H1 (cell line): ENCODE measurements at regions not wholly inside any gene's neighbourhood (a gene's known extent, or its start where the extent isn't known, plus 50 kb on each side); places are given as distances from the start of the nearest gene placed in this dataset.

Experiments used
- CTCF ChIA-PET: fragments of 300-600 bp; sonication (Branson Sonifier 250); formaldehyde crosslinking; loops from one replicate; lab custom pipeline; 2021; ENCODE audit not compliant: partially characterized antibody; lab: Charles Lee
- POLR2A ChIA-PET: fragments of 300-600 bp; sonication (Branson Sonifier 250); formaldehyde crosslinking; loops from one replicate; lab custom pipeline; 2021; ENCODE audit warnings: inconsistent platforms; ENCODE audit not compliant: partially characterized antibody; lab: Charles Lee
- DNase-seq, 2 experiments: peaks; one replicate each; pipeline versions ENCODE4 v3.0.0 to v3.0.0-alpha.2; 2010 to 2022; ENCODE audit warnings: low spot score in 2 of 2, low read depth in 1 of 2, mixed read lengths in 1 of 2
- FAIRE-seq: peaks from 2 replicates; lab custom pipeline; 2011; peaks lifted over from hg19 to GRCh38; lab: Jason Lieb, UNC
- H2AFZ ChIP-seq: 2 replicates; pipeline ENCODE4 v1.8.1; 2012; ENCODE audit warnings: low read length, inconsistent platforms
- H2AK5ac ChIP-seq: 2 replicates; pipeline ENCODE4 v1.6.1; 2013; ENCODE audit warnings: low read depth, low read length
- H2BK120ac ChIP-seq: replicated peaks from 2 replicates; pipeline ENCODE3; 2013; ENCODE audit warnings: low read depth, low read length, inconsistent platforms
- H2BK12ac ChIP-seq: 2 replicates; pipeline ENCODE4 v1.6.1; 2013; ENCODE audit warnings: low read depth, low read length
- H2BK15ac ChIP-seq: 2 replicates; pipeline ENCODE4 v1.6.1; 2013; ENCODE audit warnings: low read length
- H2BK20ac ChIP-seq: 2 replicates; pipeline ENCODE4 v1.6.1; 2013; ENCODE audit warnings: low read length
- H2BK5ac ChIP-seq: 2 replicates; pipeline ENCODE4 v1.6.1; 2013; ENCODE audit warnings: low read depth, low read length
- H3K14ac ChIP-seq: 2 replicates; pipeline ENCODE4 v1.6.1; 2013; ENCODE audit warnings: inconsistent platforms; ENCODE audit not compliant: insufficient read length
- H3K18ac ChIP-seq: 2 replicates; pipeline ENCODE4 v1.6.1; 2013; ENCODE audit warnings: low read length; ENCODE audit errors: extremely low read depth
- H3K23ac ChIP-seq: 2 replicates; pipeline ENCODE4 v1.6.1; 2013; ENCODE audit warnings: inconsistent platforms; ENCODE audit not compliant: insufficient read length
- H3K23me2 ChIP-seq: 2 replicates; pipeline ENCODE4 v1.6.1; 2013; ENCODE audit warnings: low read depth, low read length
- H3K27ac ChIP-seq: 2 replicates; pipeline ENCODE4 v1.6.1; 2011; ENCODE audit warnings: low read depth, low read length, inconsistent platforms
- H3K27me3 ChIP-seq, 4 experiments: replicated peaks in 1 of 4; 1 replicate in 1 of 4; 2 replicates in 3 of 4; pipeline versions ENCODE4 v1.6.1 to v1.8.1; 2011 to 2013; ENCODE audit warnings: low read length in 3 of 4, mild to moderate bottlenecking in 3 of 4, inconsistent platforms in 2 of 4, mixed read lengths in 2 of 4, moderate library complexity in 1 of 4; ENCODE audit not compliant: control insufficient read depth in 3 of 4, insufficient read depth in 3 of 4; ENCODE audit errors: extremely low read depth in 1 of 4
- H3K36me3 ChIP-seq, 4 experiments: 2 replicates each; pipeline versions ENCODE4 v1.6.1 to v1.8.1; 2011 to 2013; ENCODE audit warnings: mild to moderate bottlenecking in 4 of 4, low read length in 3 of 4, moderate library complexity in 2 of 4, control low read depth in 1 of 4, inconsistent platforms in 1 of 4; ENCODE audit not compliant: insufficient read depth in 4 of 4, control insufficient read depth in 2 of 4
- H3K4ac ChIP-seq: replicated peaks from 2 replicates; pipeline ENCODE3; 2013; ENCODE audit warnings: low read length, low read depth, mixed read lengths, inconsistent platforms; ENCODE audit not compliant: insufficient read length
- H3K4me1 ChIP-seq, 4 experiments: replicated peaks in 1 of 4; 1 replicate in 1 of 4; 2 replicates in 3 of 4; pipeline versions ENCODE4 v1.6.1 to v1.8.1; 2011 to 2013; ENCODE audit warnings: low read length in 3 of 4, inconsistent platforms in 2 of 4, mixed read lengths in 1 of 4; ENCODE audit not compliant: insufficient read depth in 4 of 4, control insufficient read depth in 3 of 4
- H3K4me2 ChIP-seq, 2 experiments: 2 replicates each; pipeline versions ENCODE4 v1.6.1 to v1.8.1; 2011 to 2013; ENCODE audit warnings: low read depth in 2 of 2, low read length in 2 of 2, control low read depth in 1 of 2, inconsistent platforms in 1 of 2, mild to moderate bottlenecking in 1 of 2; ENCODE audit not compliant: insufficient read depth in 1 of 2
- H3K4me3 ChIP-seq, 4 experiments: fragments of 200-600, 300-600 bp in 1 of 4; sonication (generic), shearing (Covaris generic), sonication (Bioruptor Twin) in 1 of 4; 2 replicates each; pipeline versions ENCODE4 v1.5.1 to v1.8.1; 2011 to 2016; ENCODE audit warnings: low read length in 4 of 4, low read depth in 3 of 4, control low read depth in 2 of 4, inconsistent platforms in 2 of 4, mild to moderate bottlenecking in 2 of 4, mixed read lengths in 1 of 4, moderate library complexity in 1 of 4; ENCODE audit not compliant: insufficient read depth in 2 of 4; ENCODE audit errors: extremely low read depth in 1 of 4
- H3K56ac ChIP-seq: replicated peaks from 2 replicates; pipeline ENCODE3; 2013; ENCODE audit warnings: low read depth, mild to moderate bottlenecking, mixed read lengths, low read length, inconsistent platforms; ENCODE audit not compliant: insufficient read length
- H3K79me1 ChIP-seq: 2 replicates; pipeline ENCODE4 v1.6.1; 2013; ENCODE audit warnings: low read depth, low read length, control low read depth
- H3K79me2 ChIP-seq, 2 experiments: 2 replicates each; pipeline versions ENCODE4 v1.6.1 to v1.8.1; 2012 to 2013; ENCODE audit warnings: low read length in 2 of 2, mild to moderate bottlenecking in 2 of 2, inconsistent platforms in 1 of 2; ENCODE audit not compliant: insufficient read depth in 2 of 2, control insufficient read depth in 1 of 2
- H3K9ac ChIP-seq, 4 experiments: replicated peaks in 1 of 4; 1 replicate in 1 of 4; 2 replicates in 3 of 4; pipeline versions ENCODE4 v1.6.1 to v1.8.1; 2011 to 2013; ENCODE audit warnings: low read depth in 3 of 4, low read length in 3 of 4, control low read depth in 2 of 4, mild to moderate bottlenecking in 2 of 4, moderate library complexity in 2 of 4, inconsistent platforms in 1 of 4; ENCODE audit errors: extremely low read depth in 1 of 4
- H3K9me3 ChIP-seq, 2 experiments: 2 replicates each; pipeline versions ENCODE4 v1.6.1 to v1.8.1; 2012 to 2013; ENCODE audit warnings: mild to moderate bottlenecking in 2 of 2, moderate library complexity in 2 of 2, control low read depth in 1 of 2, inconsistent platforms in 1 of 2, low read depth in 1 of 2, low read length in 1 of 2, mixed read lengths in 1 of 2; ENCODE audit not compliant: insufficient read depth in 2 of 2
- H4K20me1 ChIP-seq, 2 experiments: replicated peaks in 1 of 2; 2 replicates each; pipeline versions ENCODE3 to v1.8.1; 2011 to 2013; ENCODE audit warnings: inconsistent platforms in 2 of 2, low read length in 2 of 2, mild to moderate bottlenecking in 1 of 2; ENCODE audit not compliant: insufficient read depth in 2 of 2, control insufficient read depth in 1 of 2
- H4K5ac ChIP-seq: 2 replicates; pipeline ENCODE4 v1.6.1; 2013; ENCODE audit warnings: low read length, low read depth, mixed read lengths, inconsistent platforms; ENCODE audit not compliant: insufficient read length
- H4K8ac ChIP-seq: 2 replicates; pipeline ENCODE4 v1.8.0; 2013; ENCODE audit warnings: mild to moderate bottlenecking, moderate library complexity, low read length, inconsistent platforms; ENCODE audit not compliant: insufficient read depth; ENCODE audit errors: extremely low read depth
- H4K91ac ChIP-seq: replicated peaks from 2 replicates; pipeline ENCODE3; 2013; ENCODE audit warnings: low read length, mixed read lengths, inconsistent platforms; ENCODE audit not compliant: insufficient read length
- CBX8 ChIP-seq: fragments of 300-800, 300-1000 bp; sonication (generic); IDR thresholded peaks from 2 replicates; pipeline ENCODE4 v1.7.1; 2016; ENCODE audit warnings: low read depth, low read length, borderline replicate concordance
- CHD1 ChIP-seq: IDR thresholded peaks from 2 replicates; pipeline ENCODE4 v1.6.1; 2012; ENCODE audit warnings: low read depth, low read length, improper control_type of control experiment
- EZH2 ChIP-seq: fragments of 200-600 bp; sonication (generic); IDR thresholded peaks from 2 replicates; pipeline ENCODE4 v1.7.1; 2012; ENCODE audit warnings: low read depth, mild to moderate bottlenecking, moderate library complexity, low read length, inconsistent platforms; ENCODE audit not compliant: severe bottlenecking
- HDAC6 ChIP-seq: IDR thresholded peaks from one replicate; pipeline ENCODE4 v1.7.1; 2012; ENCODE audit warnings: low read depth, mild to moderate bottlenecking, inconsistent platforms, low read length, moderate library complexity
- KDM5A ChIP-seq: fragments of 200-600 bp; IDR thresholded peaks from 2 replicates; pipeline ENCODE4 v1.7.1; 2012; ENCODE audit warnings: mild to moderate bottlenecking, low read length, inconsistent platforms, mixed read lengths
- NANOG ChIP-seq: IDR thresholded peaks from 2 replicates; pipeline ENCODE4 v1.6.1; 2011; ENCODE audit warnings: low read length, low read depth, mild to moderate bottlenecking, inconsistent platforms; ENCODE audit not compliant: insufficient read depth, poor library complexity, severe bottlenecking
- POLR2A ChIP-seq, 2 experiments: IDR thresholded peaks; 1 replicate in 1 of 2; 2 replicates in 1 of 2; pipeline ENCODE4 v1.6.1; 2011; ENCODE audit warnings: low read depth in 2 of 2, low read length in 2 of 2, mild to moderate bottlenecking in 2 of 2; ENCODE audit errors: control extremely low read depth in 1 of 2
- POLR2AphosphoS5 ChIP-seq: IDR thresholded peaks from 2 replicates; pipeline ENCODE4 v1.6.1; 2011; ENCODE audit warnings: low read depth, low read length
- RBBP5 ChIP-seq: IDR thresholded peaks from 2 replicates; pipeline ENCODE4 v1.7.1; 2012; ENCODE audit warnings: low read depth, mild to moderate bottlenecking, inconsistent platforms, low read length, moderate library complexity, borderline replicate concordance
- RFX5 ChIP-seq: IDR thresholded peaks from 2 replicates; pipeline ENCODE4 v1.6.1; 2011; ENCODE audit warnings: low read depth, low read length, improper control_type of control experiment, borderline replicate concordance
- RNF2 ChIP-seq: fragments of 200-900, 300-1000 bp; sonication (generic); IDR thresholded peaks from 2 replicates; pipeline ENCODE4 v1.7.1; 2016; ENCODE audit warnings: borderline replicate concordance, low read depth, mild to moderate bottlenecking, antibody characterized with exemption, low read length; ENCODE audit not compliant: poor library complexity, severe bottlenecking; ENCODE audit errors: missing control alignments
- SP2 ChIP-seq: IDR thresholded peaks from 2 replicates; pipeline ENCODE4 v1.6.1; 2012; ENCODE audit warnings: mild to moderate bottlenecking, low read length, inconsistent platforms
- SRF ChIP-seq: IDR thresholded peaks from 2 replicates; pipeline ENCODE4 v1.6.1; 2011; ENCODE audit warnings: mild to moderate bottlenecking, low read depth, low read length, moderate library complexity
- TCF12 ChIP-seq: IDR thresholded peaks from 2 replicates; pipeline ENCODE4 v1.6.1; 2011; ENCODE audit warnings: low read depth, mild to moderate bottlenecking, low read length
- WGBS, 2 experiments: shearing (Covaris generic) in 1 of 2; methylation state at CpG; one replicate each; pipeline versions ENCODE4 v1.1.6 to v1.1.7; 2013 to 2015; ENCODE audit warnings: low lambda C conversion rate in 2 of 2, mixed read lengths in 2 of 2, inconsistent platforms in 1 of 2, low coverage in 1 of 2, missing lambda C conversion rate in 1 of 2; ENCODE audit not compliant: insufficient replicate concordance in 2 of 2, insufficient coverage in 1 of 2, insufficient read length in 1 of 2; ENCODE audit errors: extremely low coverage in 1 of 2, missing lambda C conversion rate in 1 of 2; 5-methylcytosine and 5-hydroxymethylcytosine counted together
- TF ChIP-seq, protein P1 (sequence below): IDR thresholded peaks from 2 replicates; pipeline ENCODE4 v1.6.1; 2012; ENCODE audit warnings: inconsistent platforms

DNA sequence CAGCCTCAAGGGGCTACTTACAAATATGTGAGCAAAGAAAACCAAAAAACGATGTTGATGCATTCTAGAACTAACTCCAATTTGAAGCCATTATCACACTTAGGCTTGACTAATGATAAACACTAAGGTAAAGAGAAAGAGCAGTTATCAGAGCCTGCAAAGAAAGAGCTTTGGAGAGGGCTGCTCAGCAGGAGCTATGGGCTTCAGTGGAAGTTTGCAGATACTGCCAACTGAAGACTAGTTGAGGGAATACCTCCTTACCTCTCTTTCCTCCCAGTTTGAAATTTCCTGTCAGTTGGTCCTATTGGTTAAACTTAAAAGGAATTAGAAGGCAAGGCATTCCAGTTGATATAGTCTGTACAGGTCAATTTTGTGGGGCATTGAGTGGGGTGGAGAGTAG is 498.1 kb upstream of the POT1 start:
- no peaks in the 10 kb centered on the region for H3K79me2 ChIP-seq
- H3K79me1 ChIP-seq = no peaks in the 10 kb centered on the region
- H3K27ac ChIP-seq = no peak overlapping the region
- no peak overlapping the region for H2BK12ac ChIP-seq
- H4K20me1 ChIP-seq = no peaks in the 10 kb centered on the region
- H2BK120ac ChIP-seq = no peak overlapping the region
- H3K23me2 ChIP-seq = no peaks in the 10 kb centered on the region
- FAIRE-seq = peak; percentile 58
- no peak overlapping the region for H2AK5ac ChIP-seq
- H2AFZ ChIP-seq = no peak overlapping the region; the same call in 1 of the 2 replicates
- no peak overlapping the region for H4K91ac ChIP-seq
- H3K23ac ChIP-seq = no peak overlapping the region
- H3K4ac ChIP-seq = no peak overlapping the region
- H3K4me3 ChIP-seq = no peak overlapping the region
- H4K8ac ChIP-seq = no peak overlapping the region
- H3K4me2 ChIP-seq = no peak overlapping the region
- no peak overlapping the region for H3K9ac ChIP-seq
- no peak for DNase-seq
- H3K56ac ChIP-seq = no peak overlapping the region
- H3K27me3 ChIP-seq = no peaks in the 10 kb centered on the region
- H4K5ac ChIP-seq = no peak overlapping the region
- no peaks in the 10 kb centered on the region for H3K9me3 ChIP-seq
- no peak overlapping the region for H2BK15ac ChIP-seq
- no peaks in the 10 kb centered on the region for H3K36me3 ChIP-seq
- H3K4me1 ChIP-seq = no peaks in the 10 kb centered on the region
- no peak overlapping the region for H2BK5ac ChIP-seq
- WGBS, 2 experiments = 88% methylated on average over 1 of the region's 1 CpG; no CpG with 5 or more reads in 1 of the 2 experiments
- ChIA-PET CTCF (interaction anchor here (1.3 kb wide), 1 partner anchor 368 kb away, joined by 3 read pairs; no protein-coding TSS in a partner anchor), POLR2A (no interaction called here)
- no peak overlapping the region for H3K14ac ChIP-seq
- no peak overlapping the region for H2BK20ac ChIP-seq
- no peak overlapping the region for H3K18ac ChIP-seq
- TF ChIP-seq RFX5 = no peak
- no peak for TF ChIP-seq SP2
- TF ChIP-seq EZH2 = no peak
- no peak for TF ChIP-seq HDAC6
- TF ChIP-seq KDM5A = no peak
- TF ChIP-seq POLR2A (IDR thresholded peaks at IDR 0.05; ENCODE audit: control extremely low read depth in 1 of 2, low read depth in 2 of 2, low read length in 2 of 2) = no peak
- no peak for TF ChIP-seq POLR2AphosphoS5
- no peak for TF ChIP-seq NANOG
- no peak for TF ChIP-seq TCF12
- no peak for TF ChIP-seq RNF2
- TF ChIP-seq CBX8 = no peak
- TF ChIP-seq CHD1 = no peak
- no peak for TF ChIP-seq SRF
- TF ChIP-seq, protein P1, sequence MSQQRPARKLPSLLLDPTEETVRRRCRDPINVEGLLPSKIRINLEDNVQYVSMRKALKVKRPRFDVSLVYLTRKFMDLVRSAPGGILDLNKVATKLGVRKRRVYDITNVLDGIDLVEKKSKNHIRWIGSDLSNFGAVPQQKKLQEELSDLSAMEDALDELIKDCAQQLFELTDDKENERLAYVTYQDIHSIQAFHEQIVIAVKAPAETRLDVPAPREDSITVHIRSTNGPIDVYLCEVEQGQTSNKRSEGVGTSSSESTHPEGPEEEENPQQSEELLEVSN = no peak
- TF ChIP-seq RBBP5 = no peak
